ENCODE measurements at regions not wholly inside any gene's neighbourhood (a gene's known extent, or its start where the extent isn't known, plus 50 kb on each side); places are given as distances from the start of the nearest gene placed in this dataset.

DNA sequence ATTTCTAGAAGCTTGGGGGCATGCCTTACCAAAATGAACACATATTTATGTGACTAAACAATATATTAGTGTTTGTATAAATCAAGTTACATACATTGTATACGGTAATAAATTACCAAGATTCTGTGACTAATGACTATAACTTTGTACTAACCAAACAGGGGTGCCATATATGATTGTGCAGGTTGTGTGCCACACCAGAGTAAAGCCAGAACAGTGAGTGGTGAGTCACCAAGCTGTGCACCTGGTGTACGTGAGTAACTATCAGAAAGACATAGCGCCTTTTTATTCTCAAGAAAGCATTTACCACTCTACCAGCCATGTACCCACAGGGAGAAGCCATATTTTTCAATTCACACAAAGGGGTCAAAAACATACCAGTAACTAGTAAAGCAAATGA lies 453.2 kb upstream of the PIK3C3 start:
- Mint-ChIP-seq H3K27ac (no peak overlapping the region), H3K4me1 (no peaks in the 10 kb centered on the region), H3K9me3 (ENCODE audit: low read depth) (peaks cover 1% of the 10 kb centered on the region), H3K27me3 (no peaks in the 10 kb centered on the region), H3K36me3 (ENCODE audit: low read depth) (no peaks in the 10 kb centered on the region), H3K4me3 (no peak overlapping the region)
- no peak for ATAC-seq
- intact Hi-C loops (cut with DNase I, micrococcal nuclease), result no loop called here
- ChIA-PET POLR2A (no interaction called here), CTCF (no interaction called here)
- no peak for DNase-seq

DNA sequence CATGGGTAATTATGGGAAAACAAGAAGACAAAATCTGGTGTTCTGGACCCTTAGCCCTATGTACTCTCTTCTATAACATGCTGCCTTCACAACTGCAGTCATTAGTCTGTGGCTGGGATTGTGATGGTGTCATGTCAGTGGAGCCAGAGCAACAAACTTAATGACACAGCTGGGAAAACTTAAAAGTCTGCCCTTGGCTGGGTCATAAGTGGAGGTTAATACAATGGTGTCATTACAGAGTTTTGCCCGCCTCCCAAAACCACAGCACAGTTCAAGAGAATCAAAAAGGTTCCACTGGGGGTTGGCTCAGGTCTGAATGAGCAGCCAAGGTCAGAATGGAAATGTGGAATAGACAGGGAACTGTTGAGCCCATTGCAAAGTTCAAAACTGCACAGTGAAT lies 455.7 kb upstream of the PIK3C3 start:
- Mint-ChIP-seq H3K9me3 (ENCODE audit: low read depth) (no peaks in the 10 kb centered on the region), H3K36me3 (ENCODE audit: low read depth) (no peaks in the 10 kb centered on the region), H3K27ac (no peak overlapping the region), H3K4me1 (no peaks in the 10 kb centered on the region), H3K27me3 (no peaks in the 10 kb centered on the region), H3K4me3 (no peak overlapping the region)
- intact Hi-C loops (cut with DNase I, micrococcal nuclease), result no loop called here
- CTCF ChIA-PET, result no interaction called here
- ATAC-seq, result no peak
- DNase-seq, result no peak
- POLR2A ChIA-PET, result no interaction called here

DNA sequence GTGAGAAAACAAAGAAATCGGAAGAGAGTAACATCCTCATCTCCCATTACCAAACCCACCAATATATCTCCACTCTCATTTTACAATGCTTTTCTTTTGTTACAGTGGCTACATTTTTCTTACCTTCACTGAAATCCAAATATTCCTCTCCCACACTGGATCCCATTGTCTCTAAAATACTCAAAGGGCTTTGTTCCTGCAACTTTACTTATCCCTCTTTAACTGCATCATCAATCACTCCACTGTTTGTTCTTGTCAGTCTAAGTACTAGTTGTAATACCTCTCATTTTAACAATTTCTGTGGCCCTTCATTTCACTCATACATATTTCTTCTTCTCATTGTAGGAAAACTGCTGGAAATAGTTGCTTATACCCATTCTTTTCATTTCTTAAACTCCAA lies 464.2 kb upstream of the PIK3C3 start:
- ATAC-seq, result no peak
- ChIA-PET CTCF (no interaction called here), POLR2A (no interaction called here)
- H3K4me3 Mint-ChIP-seq, result no peak overlapping the region
- no peak for DNase-seq
- H3K4me1 Mint-ChIP-seq, result no peaks in the 10 kb centered on the region
- H3K27me3 Mint-ChIP-seq, result no peaks in the 10 kb centered on the region
- no peaks in the 10 kb centered on the region for H3K36me3 Mint-ChIP-seq (ENCODE audit: low read depth)
- intact Hi-C loops (cut with DNase I, micrococcal nuclease), result no loop called here
- no peak overlapping the region for H3K27ac Mint-ChIP-seq
- peaks cover 20% of the 10 kb centered on the region for H3K9me3 Mint-ChIP-seq (ENCODE audit: low read depth)

DNA sequence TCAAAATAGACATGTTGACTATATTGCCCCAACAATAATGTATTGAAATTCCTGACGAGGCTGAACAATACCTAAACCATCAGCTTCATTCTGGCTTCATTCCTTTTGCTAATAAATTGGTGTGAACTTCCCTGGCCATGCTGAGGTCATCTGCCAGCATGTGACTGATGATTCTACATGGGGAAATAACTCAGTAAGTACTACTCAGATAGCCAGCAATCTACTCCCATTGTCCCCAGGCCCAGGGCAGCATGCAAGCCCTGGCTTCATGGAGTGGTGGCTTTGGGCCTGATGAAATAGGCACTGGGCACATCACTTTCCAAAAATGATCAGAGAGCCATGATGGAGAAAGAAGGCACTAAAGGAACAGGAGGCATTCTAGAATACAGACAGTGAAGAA lies 468.5 kb upstream of the PIK3C3 start:
- POLR2A ChIA-PET, result no interaction called here

DNA sequence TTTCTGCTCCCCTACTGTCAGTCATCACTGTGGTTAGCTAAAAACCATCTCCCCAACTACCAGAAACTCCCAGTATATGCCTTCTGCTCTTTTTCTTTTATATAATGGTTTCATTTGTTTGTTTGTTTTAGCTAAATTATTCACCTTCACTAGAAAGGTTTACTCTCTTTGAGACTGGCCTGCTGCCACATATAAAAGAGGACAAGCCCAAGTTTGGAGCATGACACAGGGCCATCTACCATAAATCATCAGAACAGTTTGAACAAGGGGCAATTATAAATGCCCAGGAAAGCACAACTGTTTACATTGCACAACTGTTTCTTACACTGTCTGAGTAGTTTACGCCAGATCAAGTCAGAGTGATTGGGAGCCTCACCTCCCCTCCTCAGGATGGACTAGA lies 471.0 kb upstream of the PIK3C3 start:
- ATAC-seq (no peak), DNase-seq (no peak)
- Mint-ChIP-seq H3K4me3 (no peak overlapping the region), H3K27me3 (no peaks in the 10 kb centered on the region), H3K9me3 (ENCODE audit: low read depth) (peaks cover 11% of the 10 kb centered on the region), H3K36me3 (ENCODE audit: low read depth) (no peaks in the 10 kb centered on the region), H3K27ac (no peak overlapping the region), H3K4me1 (no peaks in the 10 kb centered on the region)
- CTCF ChIA-PET, result no interaction called here
- intact Hi-C loops (cut with DNase I, micrococcal nuclease), result no loop called here
- POLR2A ChIA-PET, result no interaction called here

More for the DNA sequence above, 468.5 kb upstream of the PIK3C3 start:
- ATAC-seq, result no peak
- Mint-ChIP-seq H3K4me3 (no peak overlapping the region), H3K9me3 (ENCODE audit: low read depth) (peaks cover 20% of the 10 kb centered on the region), H3K36me3 (ENCODE audit: low read depth) (no peaks in the 10 kb centered on the region), H3K27me3 (no peaks in the 10 kb centered on the region), H3K4me1 (no peaks in the 10 kb centered on the region), H3K27ac (no peak overlapping the region)
- CTCF ChIA-PET, result no interaction called here
- no peak for DNase-seq
- intact Hi-C loops (cut with DNase I, micrococcal nuclease), result no loop called here

DNA sequence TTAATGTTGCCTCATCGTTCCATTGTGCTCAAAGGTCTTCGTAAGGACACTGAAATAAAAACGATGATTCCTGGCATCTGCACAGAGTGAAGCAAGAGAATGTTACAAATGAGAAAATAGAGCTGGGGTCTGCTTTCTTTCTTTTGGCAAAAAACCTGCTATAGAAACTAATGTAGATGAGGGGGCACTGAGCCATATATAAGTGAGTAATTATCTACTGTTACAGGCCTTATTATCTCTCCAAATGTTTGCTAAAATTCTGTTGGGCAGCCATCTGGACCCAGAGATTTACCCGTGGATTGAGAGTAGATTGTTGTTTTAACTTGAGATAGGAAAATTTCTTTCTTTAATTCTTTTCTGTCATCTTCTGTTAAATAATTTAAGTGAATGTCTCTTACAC lies 472.5 kb upstream of the PIK3C3 start:
- no peak for ATAC-seq
- Mint-ChIP-seq H3K27me3 (no peaks in the 10 kb centered on the region), H3K4me1 (no peaks in the 10 kb centered on the region), H3K27ac (no peak overlapping the region), H3K36me3 (ENCODE audit: low read depth) (no peaks in the 10 kb centered on the region), H3K4me3 (no peak overlapping the region), H3K9me3 (ENCODE audit: low read depth) (peaks cover 10% of the 10 kb centered on the region)
- ChIA-PET CTCF (interaction anchor here (0.6 to 0.9 kb wide), 2 partner anchors 175 to 1041 kb away, joined by 3 read pairs; no protein-coding TSS in a partner anchor), POLR2A (no interaction called here)
- DNase-seq, result no peak
- intact Hi-C loops (cut with DNase I, micrococcal nuclease), result no loop called here

DNA sequence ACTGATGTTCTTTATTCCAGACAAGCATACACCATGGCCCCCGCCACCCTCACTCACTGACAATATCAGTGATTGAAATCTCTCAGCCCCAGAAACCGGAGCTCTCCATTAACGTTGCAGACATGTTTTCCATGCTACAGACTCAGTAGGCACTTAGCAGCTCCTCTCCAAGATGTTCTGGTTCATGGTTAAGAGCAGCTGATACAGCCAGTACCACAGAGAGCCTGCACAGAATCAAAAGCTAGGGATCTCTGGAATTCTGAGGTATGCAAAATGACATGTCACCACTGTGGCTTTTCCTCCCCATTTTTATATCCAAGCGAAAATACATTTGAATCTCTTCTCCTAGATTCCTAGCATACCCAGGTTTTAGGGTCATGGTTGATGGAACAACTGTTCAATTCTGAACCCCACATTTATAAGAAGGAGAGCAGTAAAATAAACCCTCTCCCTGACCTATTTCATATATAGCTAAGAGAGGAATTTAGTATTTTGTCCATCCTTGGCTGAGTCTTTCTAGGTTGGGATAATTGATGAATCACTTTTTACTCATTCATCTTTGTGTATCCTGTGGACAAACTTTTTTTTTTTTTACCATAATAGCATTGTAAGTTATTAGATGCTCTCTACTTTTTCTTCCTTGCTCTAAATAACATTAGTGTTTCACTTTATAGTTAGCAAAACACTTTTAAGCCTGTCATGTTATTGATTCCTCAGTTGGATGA lies 488.4 kb upstream of the PIK3C3 start:
- no peak for DNase-seq
- Mint-ChIP-seq H3K9me3 (ENCODE audit: low read depth) (peaks cover 4% of the 10 kb centered on the region), H3K4me3 (no peak overlapping the region), H3K27ac (no peak overlapping the region), H3K27me3 (no peaks in the 10 kb centered on the region), H3K4me1 (no peaks in the 10 kb centered on the region), H3K36me3 (ENCODE audit: low read depth) (no peaks in the 10 kb centered on the region)
- ATAC-seq, result no peak
- ChIA-PET POLR2A (no interaction called here), CTCF (no interaction called here)
- intact Hi-C loops (cut with DNase I, micrococcal nuclease), result no loop called here

DNA sequence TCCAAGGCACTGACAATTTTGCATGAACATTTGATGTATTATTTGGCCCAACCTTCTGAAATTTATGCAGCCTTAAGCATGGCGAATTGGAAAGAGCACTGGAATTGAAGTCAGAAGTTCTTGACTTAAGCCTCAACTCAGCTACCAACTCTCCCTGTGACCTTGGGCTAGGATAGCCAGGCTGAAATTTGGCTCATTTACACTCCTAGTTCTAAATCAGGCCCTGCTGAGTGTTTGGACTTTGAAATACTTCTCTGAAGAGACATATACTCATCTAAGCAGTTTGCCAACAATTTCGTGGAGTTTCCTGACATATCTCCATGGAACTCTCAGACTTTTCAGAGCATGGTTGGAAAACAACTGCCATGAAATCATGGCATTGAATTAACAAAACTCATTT lies 489.6 kb upstream of the PIK3C3 start:
- ATAC-seq (no peak), DNase-seq (no peak)
- Mint-ChIP-seq H3K4me3 (no peak overlapping the region), H3K36me3 (ENCODE audit: low read depth) (no peaks in the 10 kb centered on the region), H3K9me3 (ENCODE audit: low read depth) (peaks cover 4% of the 10 kb centered on the region), H3K27ac (no peak overlapping the region), H3K27me3 (no peaks in the 10 kb centered on the region), H3K4me1 (no peaks in the 10 kb centered on the region)
- intact Hi-C loops (cut with DNase I, micrococcal nuclease), result no loop called here
- ChIA-PET POLR2A (no interaction called here), CTCF (no interaction called here)

DNA sequence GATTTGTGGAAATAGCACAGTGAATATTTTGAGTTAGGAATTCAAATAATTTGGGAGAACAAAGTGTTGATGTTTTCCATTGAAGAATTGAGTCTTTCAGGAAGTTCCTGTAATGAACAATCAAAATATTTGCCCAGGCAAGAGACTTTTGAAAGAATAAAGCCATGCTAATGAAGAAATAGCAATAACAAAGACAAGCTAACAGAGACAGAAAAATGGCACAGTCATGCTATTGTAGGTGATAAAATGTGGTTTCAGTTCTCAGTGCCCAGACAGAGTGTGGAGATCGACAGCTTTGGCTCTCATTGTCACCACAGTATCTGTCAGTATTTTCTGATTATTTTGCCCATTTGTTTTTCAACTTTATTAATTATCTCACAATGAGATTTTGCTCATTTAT lies 490.8 kb upstream of the PIK3C3 start:
- Mint-ChIP-seq H3K4me1 (no peaks in the 10 kb centered on the region), H3K27me3 (no peaks in the 10 kb centered on the region), H3K9me3 (ENCODE audit: low read depth) (peaks cover 4% of the 10 kb centered on the region), H3K4me3 (no peak overlapping the region), H3K27ac (no peak overlapping the region), H3K36me3 (ENCODE audit: low read depth) (no peaks in the 10 kb centered on the region)
- intact Hi-C loops (cut with DNase I, micrococcal nuclease), result no loop called here
- DNase-seq, result no peak
- no peak for ATAC-seq
- POLR2A ChIA-PET, result no interaction called here
- CTCF ChIA-PET, result no interaction called here

DNA sequence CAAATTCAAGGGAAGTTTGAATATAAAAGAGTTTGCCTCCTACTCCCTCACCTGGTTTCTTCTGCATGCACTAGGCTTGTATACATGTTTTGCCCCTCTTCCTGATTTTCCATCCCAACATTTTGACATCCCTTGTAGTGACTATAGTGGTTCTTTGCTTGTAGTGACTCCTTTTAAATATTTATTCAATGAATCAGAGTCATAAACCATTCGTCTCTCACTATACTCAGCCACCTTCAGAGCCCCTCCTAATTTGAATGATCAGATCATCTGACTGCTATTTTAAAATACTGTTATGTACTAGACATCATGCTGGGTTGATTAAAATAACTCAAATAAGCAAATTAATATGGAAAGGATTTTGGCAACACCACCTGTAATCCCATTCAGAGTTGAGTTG lies 492.1 kb upstream of the PIK3C3 start:
- intact Hi-C loops (cut with DNase I, micrococcal nuclease), result no loop called here
- no peaks in the 10 kb centered on the region for H3K36me3 Mint-ChIP-seq (ENCODE audit: low read depth)
- H3K27me3 Mint-ChIP-seq, result no peaks in the 10 kb centered on the region
- no peak overlapping the region for H3K27ac Mint-ChIP-seq
- ATAC-seq (no peak), DNase-seq (no peak)
- CTCF ChIA-PET, result no interaction called here
- H3K9me3 Mint-ChIP-seq (ENCODE audit: low read depth), result peaks cover 2% of the 10 kb centered on the region
- POLR2A ChIA-PET, result no interaction called here
- H3K4me1 Mint-ChIP-seq, result no peaks in the 10 kb centered on the region
- H3K4me3 Mint-ChIP-seq, result no peak overlapping the region

DNA sequence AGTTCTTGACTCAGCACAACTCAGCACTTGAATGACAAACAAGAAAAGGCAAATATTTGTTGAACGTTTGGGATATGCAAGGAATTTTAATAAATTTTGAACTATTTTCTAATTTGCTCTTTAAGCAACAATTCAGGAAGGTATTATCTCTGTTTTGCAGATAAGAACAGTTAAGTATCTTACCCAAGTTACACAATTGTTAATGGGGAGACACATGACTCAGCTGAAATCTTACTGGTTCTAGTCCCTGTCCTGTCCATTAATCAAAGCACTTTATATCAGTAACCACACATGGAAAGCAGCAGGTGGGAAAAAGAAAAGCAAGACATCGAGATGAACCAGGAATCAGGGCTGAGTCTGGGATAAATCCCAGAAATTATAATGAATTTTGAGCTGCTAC lies 493.9 kb upstream of the PIK3C3 start:
- Mint-ChIP-seq H3K9me3 (ENCODE audit: low read depth) (peaks cover 2% of the 10 kb centered on the region), H3K4me1 (no peaks in the 10 kb centered on the region), H3K36me3 (ENCODE audit: low read depth) (no peaks in the 10 kb centered on the region), H3K4me3 (no peak overlapping the region), H3K27ac (no peak overlapping the region), H3K27me3 (no peaks in the 10 kb centered on the region)
- ChIA-PET CTCF (no interaction called here), POLR2A (no interaction called here)
- DNase-seq, result no peak
- no peak for ATAC-seq
- intact Hi-C loops (cut with DNase I, micrococcal nuclease), result no loop called here

DNA sequence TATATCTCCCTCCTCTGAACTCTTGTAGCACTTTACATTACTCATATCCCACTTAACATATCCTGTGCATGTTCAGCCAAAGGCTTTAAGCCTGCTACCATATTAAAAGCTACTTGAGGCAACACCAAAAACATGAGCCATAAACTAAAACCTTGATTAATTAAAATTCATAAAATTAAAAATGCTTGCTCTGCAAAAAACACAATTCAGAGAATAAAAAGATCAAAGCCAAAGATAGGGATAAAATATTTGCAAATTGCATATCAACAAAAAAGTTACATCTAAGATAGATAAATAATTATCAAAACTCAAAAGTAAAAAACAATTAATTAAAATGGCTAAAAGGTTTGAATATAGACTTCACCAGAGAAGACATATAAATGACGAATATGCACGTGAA lies 495.4 kb upstream of the PIK3C3 start:
- Mint-ChIP-seq H3K9me3 (ENCODE audit: low read depth) (no peaks in the 10 kb centered on the region), H3K4me3 (no peak overlapping the region), H3K27me3 (no peaks in the 10 kb centered on the region), H3K27ac (no peak overlapping the region), H3K36me3 (ENCODE audit: low read depth) (no peaks in the 10 kb centered on the region), H3K4me1 (no peaks in the 10 kb centered on the region)
- CTCF ChIA-PET, result no interaction called here
- ATAC-seq (no peak), DNase-seq (no peak)
- POLR2A ChIA-PET, result no interaction called here
- intact Hi-C loops (cut with DNase I, micrococcal nuclease), result no loop called here

DNA sequence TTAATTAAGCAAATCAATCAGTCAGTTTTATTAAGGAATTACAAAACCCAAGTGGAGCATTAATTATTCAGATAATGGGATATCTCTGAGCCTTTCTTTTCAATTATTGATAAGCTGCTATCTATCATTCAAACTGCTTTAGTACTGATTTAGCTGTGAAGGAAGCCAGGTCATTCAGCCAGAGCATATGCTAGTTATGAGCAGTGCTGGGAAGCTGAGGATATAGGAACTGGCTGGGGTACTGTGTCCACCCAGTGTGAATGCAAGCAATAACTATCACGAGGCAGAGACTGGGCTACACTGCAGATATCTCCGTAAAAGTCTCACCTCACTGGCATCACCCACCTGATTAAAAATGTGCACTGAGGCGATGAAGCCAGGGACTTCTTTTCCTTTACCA lies 496.7 kb upstream of the PIK3C3 start:
- H3K4me3 Mint-ChIP-seq, result no peak overlapping the region
- no peaks in the 10 kb centered on the region for H3K9me3 Mint-ChIP-seq (ENCODE audit: low read depth)
- CTCF ChIA-PET, result no interaction called here
- H3K4me1 Mint-ChIP-seq, result no peaks in the 10 kb centered on the region
- ATAC-seq (no peak), DNase-seq (no peak)
- no peak overlapping the region for H3K27ac Mint-ChIP-seq
- intact Hi-C loops (cut with DNase I, micrococcal nuclease), result no loop called here
- POLR2A ChIA-PET, result no interaction called here
- no peaks in the 10 kb centered on the region for H3K27me3 Mint-ChIP-seq
- H3K36me3 Mint-ChIP-seq (ENCODE audit: low read depth), result no peaks in the 10 kb centered on the region

Measured in activated CD4-positive, alpha-beta T cell treated with anti-CD3 and anti-CD28 coated beads for 36 hours (primary cell).